ENCODE measurements at regions not wholly inside any gene's neighbourhood (a gene's known extent, or its start where the extent isn't known, plus 50 kb on each side); places are given as distances from the start of the nearest gene placed in this dataset.

- TF ChIP-seq, protein P1, sequence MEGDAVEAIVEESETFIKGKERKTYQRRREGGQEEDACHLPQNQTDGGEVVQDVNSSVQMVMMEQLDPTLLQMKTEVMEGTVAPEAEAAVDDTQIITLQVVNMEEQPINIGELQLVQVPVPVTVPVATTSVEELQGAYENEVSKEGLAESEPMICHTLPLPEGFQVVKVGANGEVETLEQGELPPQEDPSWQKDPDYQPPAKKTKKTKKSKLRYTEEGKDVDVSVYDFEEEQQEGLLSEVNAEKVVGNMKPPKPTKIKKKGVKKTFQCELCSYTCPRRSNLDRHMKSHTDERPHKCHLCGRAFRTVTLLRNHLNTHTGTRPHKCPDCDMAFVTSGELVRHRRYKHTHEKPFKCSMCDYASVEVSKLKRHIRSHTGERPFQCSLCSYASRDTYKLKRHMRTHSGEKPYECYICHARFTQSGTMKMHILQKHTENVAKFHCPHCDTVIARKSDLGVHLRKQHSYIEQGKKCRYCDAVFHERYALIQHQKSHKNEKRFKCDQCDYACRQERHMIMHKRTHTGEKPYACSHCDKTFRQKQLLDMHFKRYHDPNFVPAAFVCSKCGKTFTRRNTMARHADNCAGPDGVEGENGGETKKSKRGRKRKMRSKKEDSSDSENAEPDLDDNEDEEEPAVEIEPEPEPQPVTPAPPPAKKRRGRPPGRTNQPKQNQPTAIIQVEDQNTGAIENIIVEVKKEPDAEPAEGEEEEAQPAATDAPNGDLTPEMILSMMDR (IDR thresholded peaks at IDR 0.05; ENCODE audit: borderline replicate concordance, insufficient read depth, low read depth, low read length): no peak
- no peak overlapping the region for H3K4me3 ChIP-seq (ENCODE audit: low read depth, low read length)
Measured at GRCh38 chr4:14693728-14694127, 308.6 kb upstream of the CPEB2 start.

- H3K4me3 ChIP-seq (ENCODE audit: low read depth, low read length): no peak overlapping the region
- TF ChIP-seq, protein P1 (IDR thresholded peaks at IDR 0.05; ENCODE audit: borderline replicate concordance, insufficient read depth, low read depth, low read length): no peak
Measured at GRCh38 chr4:14695095-14695845, 307.0 kb upstream of the CPEB2 start.

DNA sequence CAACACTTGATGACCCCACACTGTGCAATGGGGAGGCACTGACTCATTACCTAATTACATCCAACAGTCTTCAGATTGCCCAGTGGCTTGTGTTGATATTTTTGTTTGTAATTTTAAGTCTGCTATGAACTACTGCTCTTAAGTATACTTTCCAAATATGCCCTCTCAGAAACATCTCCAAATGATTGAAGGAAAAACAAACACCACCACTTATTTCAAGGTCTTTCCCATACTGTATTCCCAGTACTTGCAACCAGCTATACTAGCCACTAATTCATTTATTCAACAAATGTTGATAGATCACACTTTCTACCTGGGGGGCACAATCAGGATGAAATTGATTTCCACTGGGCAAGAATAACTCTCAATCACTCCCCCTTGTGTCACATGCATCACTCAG lies 302.2 kb upstream of the CPEB2 start:
- H3K4me3 ChIP-seq (ENCODE audit: low read depth, low read length): no peak overlapping the region
- TF ChIP-seq, protein P1 (IDR thresholded peaks at IDR 0.05; ENCODE audit: borderline replicate concordance, insufficient read depth, low read depth, low read length): no peak

DNA sequence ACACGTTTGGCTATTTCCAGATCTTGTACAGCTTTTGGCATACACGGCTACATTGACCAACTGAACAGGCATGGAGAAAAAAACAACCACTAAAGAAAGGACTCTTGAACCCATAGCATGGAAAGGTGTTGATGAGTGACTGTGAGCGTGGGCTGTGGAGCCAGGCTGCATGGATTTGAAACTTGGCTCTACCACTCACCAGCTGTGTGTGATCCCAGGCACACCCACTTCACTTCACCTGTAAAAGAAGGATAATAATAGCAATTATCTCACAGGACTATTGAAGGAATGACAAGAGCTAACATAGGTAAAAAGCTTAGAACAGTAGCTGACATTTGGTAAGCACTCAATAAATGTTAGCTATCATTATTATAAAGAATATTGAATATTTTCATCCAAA lies 301.7 kb upstream of the CPEB2 start:
- TF ChIP-seq, protein P1 (IDR thresholded peaks at IDR 0.05; ENCODE audit: borderline replicate concordance, insufficient read depth, low read depth, low read length): no peak
- H3K4me3 ChIP-seq (ENCODE audit: low read depth, low read length): no peak overlapping the region

GRCh38 chr4:14701389-14701788 lies 300.9 kb upstream of the CPEB2 start:
- no peak overlapping the region for H3K4me3 ChIP-seq (ENCODE audit: low read depth, low read length)
- TF ChIP-seq, protein P1 (IDR thresholded peaks at IDR 0.05; ENCODE audit: borderline replicate concordance, insufficient read depth, low read depth, low read length): no peak

GRCh38 chr4:14701896-14702295 lies 300.4 kb upstream of the CPEB2 start:
- TF ChIP-seq, protein P1 (IDR thresholded peaks at IDR 0.05; ENCODE audit: borderline replicate concordance, insufficient read depth, low read depth, low read length): no peak
- H3K4me3 ChIP-seq (ENCODE audit: low read depth, low read length): no peak overlapping the region

DNA sequence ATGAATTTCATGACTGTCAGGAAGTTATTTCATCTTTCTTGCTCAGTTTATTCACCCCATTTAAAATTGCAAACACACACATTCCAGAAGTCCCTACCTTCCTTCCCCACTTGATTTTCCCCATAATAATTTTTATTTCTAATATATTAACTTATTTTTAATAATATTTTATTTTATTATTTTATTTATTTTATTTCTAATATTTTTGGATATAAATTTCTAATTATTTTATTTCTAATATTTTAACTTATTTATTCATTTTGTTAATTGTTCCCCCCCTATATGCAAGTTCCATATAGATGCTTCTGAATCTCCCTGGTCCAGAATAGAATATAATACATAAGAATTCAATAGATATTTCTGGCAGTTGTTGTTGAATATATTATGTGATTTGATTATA lies 293.7 kb upstream of the CPEB2 start:
- TF ChIP-seq, protein P1 (IDR thresholded peaks at IDR 0.05; ENCODE audit: borderline replicate concordance, insufficient read depth, low read depth, low read length): no peak
- no peak overlapping the region for H3K4me3 ChIP-seq (ENCODE audit: low read depth, low read length)

Data from GM12875 (cell line).